HG02981 (cell line): ENCODE measurements at regions not wholly inside any gene's neighbourhood (a gene's known extent, or its start where the extent isn't known, plus 50 kb on each side); places are given as distances from the start of the nearest gene placed in this dataset.
A peak's percentile ranks its signal among the peaks of the same experiment; 100 is the strongest.

Experiments
- ATAC-seq: cut with Tn5 transposase; IDR thresholded peaks from one replicate; pipeline ENCODE4 v1.9.1; 2021; ENCODE audit warnings: mild to moderate bottlenecking, moderate library complexity; ENCODE audit not compliant: unreplicated experiment

- no peak for ATAC-seq
Observed at GRCh38 chr3:144287001-144287400, 315.4 kb downstream of the DIPK2A start.

- ATAC-seq: no peak
Observed at GRCh38 chr3:144289057-144289456, 317.4 kb downstream of the DIPK2A start.

- ATAC-seq: peak; percentile 81
Observed at GRCh38 chr3:144294659-144295538, 323.3 kb downstream of the DIPK2A start.

- ATAC-seq: no peak
Observed at GRCh38 chr3:144295613-144296012, 324.0 kb downstream of the DIPK2A start.

GRCh38 chr3:144296808-144297207 is 325.2 kb downstream of the DIPK2A start:
- no peak for ATAC-seq

- ATAC-seq: no peak
Observed at GRCh38 chr3:144301863-144302262, 330.2 kb downstream of the DIPK2A start.

GRCh38 chr3:144307951-144308350 is 336.3 kb downstream of the DIPK2A start:
- no peak for ATAC-seq

GRCh38 chr3:144308396-144308795 is 336.8 kb downstream of the DIPK2A start:
- no peak for ATAC-seq

GRCh38 chr3:144312702-144313101 is 341.1 kb downstream of the DIPK2A start:
- ATAC-seq: no peak

GRCh38 chr3:144314946-144315345 is 343.3 kb downstream of the DIPK2A start:
- no peak for ATAC-seq

GRCh38 chr3:144317961-144318360 is 346.3 kb downstream of the DIPK2A start:
- no peak for ATAC-seq

- ATAC-seq: no peak
Observed at GRCh38 chr3:144324076-144324475, 352.5 kb downstream of the DIPK2A start.

- ATAC-seq: no peak
Observed at GRCh38 chr3:144332868-144333267, 361.2 kb downstream of the DIPK2A start.

GRCh38 chr3:144341471-144341870 is 369.8 kb downstream of the DIPK2A start:
- no peak for ATAC-seq

- no peak for ATAC-seq
Observed at GRCh38 chr3:144343343-144343742, 371.7 kb downstream of the DIPK2A start.

- no peak for ATAC-seq
Observed at GRCh38 chr3:144343777-144344176, 372.2 kb downstream of the DIPK2A start.

- no peak for ATAC-seq
Observed at GRCh38 chr3:144344925-144345548, 373.4 kb downstream of the DIPK2A start.

GRCh38 chr3:144350125-144350524 is 378.5 kb downstream of the DIPK2A start:
- no peak for ATAC-seq

GRCh38 chr3:144351011-144351410 is 379.4 kb downstream of the DIPK2A start:
- ATAC-seq: no peak

GRCh38 chr3:144351773-144352365 is 380.2 kb downstream of the DIPK2A start:
- ATAC-seq: no peak

- ATAC-seq: no peak
Observed at GRCh38 chr3:144358191-144358590, 386.6 kb downstream of the DIPK2A start.

GRCh38 chr3:144361002-144361401 is 389.4 kb downstream of the DIPK2A start:
- no peak for ATAC-seq
